Right lobe of liver (tissue), 6 donors: ENCODE measurements at regions not wholly inside any gene's neighbourhood (a gene's known extent, or its start where the extent isn't known, plus 50 kb on each side); places are given as distances from the start of the nearest gene placed in this dataset.

Experiments
- ATAC-seq, 4 donors: fragments of 200-7000 bp; cut with Tn5 transposase; one replicate each; pipeline ENCODE4 v1.9.1; 2020; ENCODE audit warnings: mild to moderate bottlenecking in 4 of 4, moderate library complexity in 4 of 4
- DNase-seq, 3 donors: peaks; one replicate each; pipeline ENCODE4 v3.0.0-alpha.2; 2020
- H3K27ac ChIP-seq, 3 donors: fragments of 200-600 bp; one replicate each; pipeline ENCODE4 v1.8.0; 2022
- H3K27me3 ChIP-seq, 2 donors: fragments of 200-600 bp; one replicate each; pipeline ENCODE4 v1.8.0; 2022
- H3K36me3 ChIP-seq, 4 donors: fragments of 200-600 bp; sonication (generic) in 1 of 4; one replicate each; pipeline versions ENCODE4 v1.5.1 to v1.8.0; 2017 to 2022; ENCODE audit warnings: control low read depth in 1 of 4
- H3K4me1 ChIP-seq, 4 donors: fragments of 200-600 bp; sonication (generic) in 1 of 4; one replicate each; pipeline versions ENCODE4 v1.5.1 to v1.8.0; 2017 to 2022; ENCODE audit warnings: control low read depth in 1 of 4
- H3K4me3 ChIP-seq, 3 donors: fragments of 200-600 bp; one replicate each; pipeline ENCODE4 v1.8.0; 2022
- H3K9me3 ChIP-seq, 4 donors: fragments of 200-600 bp; sonication (generic) in 1 of 4; one replicate each; pipeline versions ENCODE4 v1.5.1 to v1.8.0; 2017 to 2022; ENCODE audit warnings: control low read depth in 1 of 4
- CTCF ChIP-seq, 4 donors: fragments of 200-600 bp in 3 of 4; fragments of 450-650 bp in 1 of 4; IDR thresholded peaks; one replicate each; pipeline versions ENCODE4 v1.5.1 to v1.8.0; 2016 to 2022; ENCODE audit warnings: antibody characterized with exemption in 4 of 4, mild to moderate bottlenecking in 2 of 4
- POLR2A ChIP-seq: fragments of 450-650 bp; IDR thresholded peaks from one replicate; pipeline ENCODE4 v1.6.1; 2017; ENCODE audit warnings: antibody characterized with exemption, mild to moderate bottlenecking
- WGBS: methylation state at CpG from one replicate; pipeline ENCODE4 v1.1.6; 2018; ENCODE audit warnings: low coverage, low lambda C conversion rate; ENCODE audit not compliant: insufficient coverage; ENCODE audit errors: missing lambda C conversion rate; 5-methylcytosine and 5-hydroxymethylcytosine counted together
- intact Hi-C, 2 donors: fragments of 100-400 bp; cut with DNase I; formaldehyde crosslinking; loops; one replicate each; pipeline versions ENCODE4 v1.11.2 to v1.14.1; 2022
- donor health status: DM: no; HTN: yes; CAD: no.
- donor health status: DM: no; HTN: no; CAD: no.
- donor health status: DM: no; HTN: no; CAD: no.
- donor health status: DM: no; HTN: yes; CAD: no.
- donor health status: DM: no; HTN: yes; CAD: no.

- no peaks in the 10 kb centered on the region for H3K36me3 ChIP-seq
- intact Hi-C loops, result no loop called here
- DNase-seq, result peak in 2 of 3 donors; percentile 35 to 58
- ATAC-seq, result peak; percentile 86 to 88 (median 88)
- H3K4me1 ChIP-seq, result no peaks in the 10 kb centered on the region
- H3K4me3 ChIP-seq, result no peak overlapping the region
- H3K27ac ChIP-seq, result no peak overlapping the region
- 79% methylated on average over 3 of the region's 4 CpGs for WGBS
- H3K9me3 ChIP-seq, result no peaks in the 10 kb centered on the region
- TF ChIP-seq POLR2A (no peak), CTCF (IDR thresholded peaks at IDR 0.05) (peak; percentile 40 to 66 (median 50))
- H3K27me3 ChIP-seq, result no peaks in the 10 kb centered on the region
These were observed 193.2 kb upstream of the PLET1 start for GRCh38 chr11:112453601-112454577.

GRCh38 chr11:112454841-112455240 lies 194.2 kb upstream of the PLET1 start:
- WGBS, result 83% methylated on average over 4 of the region's 4 CpGs
- Histone ChIP-seq H3K9me3 (no peaks in the 10 kb centered on the region), H3K27me3 (no peaks in the 10 kb centered on the region), H3K4me1 (no peaks in the 10 kb centered on the region), H3K36me3 (no peaks in the 10 kb centered on the region), H3K27ac (no peak overlapping the region), H3K4me3 (no peak overlapping the region)
- DNase-seq (no peak), ATAC-seq (no peak)
- TF ChIP-seq POLR2A (no peak), CTCF (IDR thresholded peaks at IDR 0.05) (no peak)
- intact Hi-C loops, result no loop called here

GRCh38 chr11:112455791-112456190 lies 195.1 kb upstream of the PLET1 start:
- no peak for DNase-seq
- H3K27me3 ChIP-seq, result no peaks in the 10 kb centered on the region
- intact Hi-C loops, result no loop called here
- 86% methylated on average over 1 of the region's 1 CpG for WGBS
- no peak overlapping the region for H3K4me3 ChIP-seq
- H3K36me3 ChIP-seq, result no peaks in the 10 kb centered on the region
- no peaks in the 10 kb centered on the region for H3K9me3 ChIP-seq
- H3K4me1 ChIP-seq, result no peaks in the 10 kb centered on the region
- no peak for ATAC-seq
- TF ChIP-seq POLR2A, result no peak
- no peak for TF ChIP-seq CTCF (IDR thresholded peaks at IDR 0.05)
- H3K27ac ChIP-seq, result no peak overlapping the region

DNA sequence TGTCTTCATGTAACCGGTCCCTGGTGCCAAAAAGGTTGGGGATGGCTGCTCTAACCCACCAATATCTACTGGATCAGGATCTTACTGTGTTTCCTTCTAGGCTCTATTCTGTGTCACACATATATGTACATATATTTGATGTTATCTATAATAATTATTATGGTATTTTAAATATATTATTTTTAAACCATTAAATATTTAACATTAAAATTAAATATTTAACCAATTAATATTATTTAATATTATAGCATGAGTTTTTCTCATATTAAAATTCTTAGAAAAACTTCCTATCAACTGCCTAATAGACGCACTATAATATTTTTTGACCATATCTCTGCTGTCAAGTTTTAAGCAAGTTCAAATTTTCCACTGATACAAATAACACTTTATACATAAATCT lies 196.9 kb upstream of the PLET1 start:
- Histone ChIP-seq H3K9me3 (no peaks in the 10 kb centered on the region), H3K36me3 (no peaks in the 10 kb centered on the region), H3K4me3 (no peak overlapping the region), H3K27ac (no peak overlapping the region), H3K4me1 (no peaks in the 10 kb centered on the region), H3K27me3 (no peaks in the 10 kb centered on the region)
- no peak for DNase-seq
- TF ChIP-seq POLR2A, result no peak
- WGBS, result 90% methylated on average over 2 of the region's 2 CpGs
- ATAC-seq, result no peak
- intact Hi-C loops, result no loop called here

DNA sequence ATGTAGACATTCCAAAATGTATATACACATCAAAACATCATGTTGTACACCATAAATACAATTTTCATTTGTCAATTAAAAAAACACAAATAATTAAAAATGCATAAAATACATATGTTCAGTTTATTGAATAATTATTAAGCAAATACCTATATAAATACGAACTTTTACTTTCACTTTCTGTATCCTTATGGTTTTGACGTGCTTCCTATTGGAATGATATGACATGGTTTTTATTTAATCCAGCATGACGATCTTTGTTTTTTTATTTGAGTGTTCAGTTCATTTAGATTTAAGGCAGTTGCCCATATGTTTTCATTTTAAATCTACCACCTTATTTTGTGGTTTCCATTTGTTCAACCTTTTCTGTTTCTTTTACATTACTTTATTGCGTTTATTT lies 198.3 kb upstream of the PLET1 start:
- no peak for DNase-seq
- TF ChIP-seq CTCF (IDR thresholded peaks at IDR 0.05), result no peak
- TF ChIP-seq POLR2A, result no peak
- Histone ChIP-seq H3K27me3 (no peaks in the 10 kb centered on the region), H3K4me3 (peak overlapping the region in 1 of 3 donors; percentile 0), H3K9me3 (no peaks in the 10 kb centered on the region), H3K36me3 (no peaks in the 10 kb centered on the region), H3K4me1 (no peaks in the 10 kb centered on the region), H3K27ac (no peak overlapping the region)
- WGBS, result 40% methylated on average over 4 of the region's 4 CpGs
- intact Hi-C loops, result no loop called here
- ATAC-seq, result no peak
